H9 (cell line): ENCODE measurements at regions not wholly inside any gene's neighbourhood (a gene's known extent, or its start where the extent isn't known, plus 50 kb on each side); places are given as distances from the start of the nearest gene placed in this dataset.

Source experiments
- DNase-seq: peaks from one replicate; pipeline ENCODE4 v3.0.0-alpha.2; 2017
- H2AFZ ChIP-seq: one replicate; pipeline ENCODE4 v1.6.1; 2013; ENCODE audit warnings: mild to moderate bottlenecking, low read length, control low read depth, moderate library complexity
- H2AK5ac ChIP-seq: 2 replicates; pipeline ENCODE4 v1.6.1; 2013; ENCODE audit warnings: low read length, control low read depth, mixed read lengths; ENCODE audit not compliant: insufficient read length
- H2BK120ac ChIP-seq: one replicate; pipeline ENCODE4 v1.6.1; 2013; ENCODE audit warnings: low read depth, mild to moderate bottlenecking, low read length, control low read depth, inconsistent platforms; ENCODE audit not compliant: poor library complexity, severe bottlenecking
- H2BK12ac ChIP-seq: 2 replicates; pipeline ENCODE4 v1.6.1; 2013; ENCODE audit warnings: low read length, control low read depth, mixed read lengths, low read depth; ENCODE audit not compliant: insufficient read length
- H2BK15ac ChIP-seq: 2 replicates; pipeline ENCODE4 v1.6.1; 2013; ENCODE audit warnings: low read depth, low read length, control low read depth
- H2BK20ac ChIP-seq: one replicate; pipeline ENCODE4 v1.6.1; 2013; ENCODE audit warnings: low read depth, mild to moderate bottlenecking, low read length, control low read depth, inconsistent platforms; ENCODE audit not compliant: poor library complexity, severe bottlenecking
- H2BK5ac ChIP-seq: 2 replicates; pipeline ENCODE4 v1.6.1; 2013; ENCODE audit warnings: low read length, control low read depth, mixed read lengths; ENCODE audit not compliant: insufficient read length
- H3K14ac ChIP-seq: 2 replicates; pipeline ENCODE4 v1.6.1; 2013; ENCODE audit warnings: low read length, control low read depth; ENCODE audit not compliant: insufficient read depth
- H3K18ac ChIP-seq: 2 replicates; pipeline ENCODE4 v1.6.1; 2013; ENCODE audit warnings: low read depth, mild to moderate bottlenecking, mixed read lengths, low read length, control low read depth; ENCODE audit not compliant: insufficient read length
- H3K23ac ChIP-seq: 2 replicates; pipeline ENCODE4 v1.6.1; 2013; ENCODE audit warnings: low read length, control low read depth, mixed read lengths, low read depth; ENCODE audit not compliant: insufficient read length
- H3K23me2 ChIP-seq: 2 replicates; pipeline ENCODE4 v1.6.1; 2013; ENCODE audit warnings: low read depth, mild to moderate bottlenecking, mixed read lengths, low read length, control low read depth; ENCODE audit not compliant: insufficient read length, poor library complexity, severe bottlenecking
- H3K27ac ChIP-seq: 2 replicates; pipeline ENCODE4 v1.5.1; 2013; ENCODE audit warnings: low read length, control low read depth, mixed read lengths, low read depth; ENCODE audit not compliant: insufficient read length
- H3K27me3 ChIP-seq: 2 replicates; pipeline ENCODE4 v1.6.1; 2013; ENCODE audit warnings: low read length, control low read depth, inconsistent platforms; ENCODE audit not compliant: insufficient read depth
- H3K4ac ChIP-seq: 2 replicates; pipeline ENCODE4 v1.6.1; 2013; ENCODE audit warnings: low read depth, mild to moderate bottlenecking, control low read depth, inconsistent platforms, low read length, moderate library complexity
- H3K4me1 ChIP-seq: 2 replicates; pipeline ENCODE4 v1.6.1; 2013; ENCODE audit warnings: low read length, control low read depth, inconsistent platforms; ENCODE audit not compliant: insufficient read depth
- H3K4me2 ChIP-seq: 2 replicates; pipeline ENCODE4 v1.6.1; 2013; ENCODE audit warnings: low read length, control low read depth, mixed read lengths; ENCODE audit not compliant: insufficient read length, insufficient read depth
- H3K56ac ChIP-seq: 2 replicates; pipeline ENCODE4 v1.6.1; 2013; ENCODE audit warnings: low read depth, mild to moderate bottlenecking, mixed read lengths, low read length, control low read depth; ENCODE audit not compliant: insufficient read length
- H3K79me1 ChIP-seq: 2 replicates; pipeline ENCODE4 v1.6.1; 2013; ENCODE audit warnings: low read depth, mild to moderate bottlenecking, moderate library complexity, low read length, control low read depth, inconsistent platforms; ENCODE audit not compliant: insufficient read depth, poor library complexity, severe bottlenecking
- H3K79me2 ChIP-seq: 2 replicates; pipeline ENCODE4 v1.6.1; 2013; ENCODE audit warnings: low read length, control low read depth, inconsistent platforms; ENCODE audit not compliant: insufficient read depth
- H3K9ac ChIP-seq: 2 replicates; pipeline ENCODE4 v1.6.1; 2013; ENCODE audit warnings: low read length, control low read depth, mixed read lengths; ENCODE audit not compliant: insufficient read length; ENCODE audit errors: extremely low read depth
- H3K9me3 ChIP-seq: one replicate; pipeline ENCODE4 v1.6.1; 2013; ENCODE audit warnings: low read depth, low read length, inconsistent platforms; ENCODE audit not compliant: control insufficient read depth
- H3T11ph ChIP-seq: one replicate; pipeline ENCODE4 v1.6.1; 2013; ENCODE audit warnings: mild to moderate bottlenecking, low read length, control low read depth, inconsistent platforms
- H4K20me1 ChIP-seq: one replicate; pipeline ENCODE4 v1.6.1; 2013; ENCODE audit not compliant: control insufficient read depth, insufficient read length, insufficient read depth
- H4K5ac ChIP-seq: 2 replicates; pipeline ENCODE4 v1.6.1; 2013; ENCODE audit warnings: low read depth, mild to moderate bottlenecking, mixed read lengths, low read length, control low read depth; ENCODE audit not compliant: insufficient read length
- H4K8ac ChIP-seq: replicated peaks from 2 replicates; pipeline ENCODE4 v1.6.1; 2013; ENCODE audit warnings: low read length, control low read depth, mixed read lengths, low read depth; ENCODE audit not compliant: insufficient read length
- H4K91ac ChIP-seq: 2 replicates; pipeline ENCODE4 v1.6.1; 2013; ENCODE audit warnings: low read depth, mild to moderate bottlenecking, moderate library complexity, mixed read lengths, low read length, control low read depth; ENCODE audit not compliant: insufficient read length
- H3K27ac Mint-ChIP-seq, 3 experiments: 2 replicates in 2 of 3; 3 replicates in 1 of 3; pipeline ENCODE4 v1.8.0; 2020 to 2021; ENCODE audit warnings: mixed read lengths in 3 of 3, mild to moderate bottlenecking in 1 of 3, moderate library complexity in 1 of 3
- H3K27me3 Mint-ChIP-seq: 2 replicates; pipeline ENCODE4 v1.8.0; 2021; ENCODE audit warnings: low read depth, mild to moderate bottlenecking, moderate library complexity, mixed read lengths
- H3K36me3 Mint-ChIP-seq, 3 experiments: 2 replicates in 2 of 3; 3 replicates in 1 of 3; pipeline ENCODE4 v1.8.0; 2020 to 2021; ENCODE audit warnings: low read depth in 3 of 3, mixed read lengths in 3 of 3; ENCODE audit not compliant: insufficient read depth in 1 of 3
- H3K4me1 Mint-ChIP-seq, 2 experiments: 2 replicates each; pipeline ENCODE4 v1.8.0; 2020; ENCODE audit warnings: mixed read lengths in 2 of 2
- H3K4me3 Mint-ChIP-seq, 2 experiments: 2 replicates in 1 of 2; 3 replicates in 1 of 2; pipeline ENCODE4 v1.8.0; 2020 to 2021; ENCODE audit warnings: mild to moderate bottlenecking in 2 of 2, mixed read lengths in 2 of 2, moderate library complexity in 1 of 2
- H3K9me3 Mint-ChIP-seq, 2 experiments: 2 replicates in 1 of 2; 3 replicates in 1 of 2; pipeline ENCODE4 v1.8.0; 2020; ENCODE audit warnings: mild to moderate bottlenecking in 2 of 2, mixed read lengths in 2 of 2, moderate library complexity in 1 of 2
- CTCF ChIP-seq: fragments of 200-600 bp; sonication (generic); conservative IDR thresholded peaks from 3 replicates; pipeline ENCODE4 v1.8.0; 2021; ENCODE audit warnings: antibody characterized with exemption, mild to moderate bottlenecking
- WGBS: extraction: QIAGEN DNeasy Blood & Tissue Kit; methylation state at CpG from one replicate; pipeline ENCODE4 v1.1.7; 2013; ENCODE audit warnings: missing lambda C conversion rate, low lambda C conversion rate, mixed read lengths; ENCODE audit not compliant: insufficient read length; ENCODE audit errors: extremely low coverage; 5-methylcytosine and 5-hydroxymethylcytosine counted together

- no peak overlapping the region for H3K14ac ChIP-seq
- H2AK5ac ChIP-seq, result no peak overlapping the region
- H3K56ac ChIP-seq, result no peak overlapping the region
- no peaks in the 10 kb centered on the region for H4K20me1 ChIP-seq
- DNase-seq, result no peak
- H3K27me3 ChIP-seq, result no peaks in the 10 kb centered on the region
- no peak overlapping the region for H3K9ac ChIP-seq
- H3K23me2 ChIP-seq, result no peaks in the 10 kb centered on the region
- no peak overlapping the region for H2BK5ac ChIP-seq
- no peak for TF ChIP-seq CTCF
- H4K91ac ChIP-seq, result no peak overlapping the region
- H4K5ac ChIP-seq, result no peak overlapping the region
- no peak overlapping the region for H3K18ac ChIP-seq
- no peaks in the 10 kb centered on the region for H3K79me1 ChIP-seq
- no peaks in the 10 kb centered on the region for H3K4me1 ChIP-seq
- H3K79me2 ChIP-seq, result no peaks in the 10 kb centered on the region
- no CpG with 5 or more reads among the region's 4 CpGs for WGBS
- no peak overlapping the region for H3K4me2 ChIP-seq
- Mint-ChIP-seq H3K9me3 (no peaks in the 10 kb centered on the region; a peak in 1 of 5 replicates), H3K4me1 (peaks cover 8% of the 10 kb centered on the region in 2 experiments), H3K36me3 (no peaks in the 10 kb centered on the region), H3K27ac (peak overlapping the region in 1 of 3 experiments; percentile 23; a peak in 1 of 7 replicates), H3K27me3 (peaks cover 6% of the 10 kb centered on the region; the same call in 1 of the 2 replicates), H3K4me3 (no peak overlapping the region)
- no peak overlapping the region for H2BK15ac ChIP-seq
- no peak overlapping the region for H3K27ac ChIP-seq
- H3K23ac ChIP-seq, result no peak overlapping the region
- H2BK120ac ChIP-seq, result no peak overlapping the region
- no peak overlapping the region for H2BK20ac ChIP-seq
- H2AFZ ChIP-seq, result no peak overlapping the region
- H3K9me3 ChIP-seq, result no peaks in the 10 kb centered on the region
- H3K4ac ChIP-seq, result no peak overlapping the region
- no peak overlapping the region for H2BK12ac ChIP-seq
- H4K8ac ChIP-seq, result no peak overlapping the region
- no peak overlapping the region for H3T11ph ChIP-seq
Measured at GRCh38 chr11:19536131-19536530, 176.5 kb upstream of the NAV2 start.
